Fibroblast of gingiva (primary cell): ENCODE measurements at regions not wholly inside any gene's neighbourhood (a gene's known extent, or its start where the extent isn't known, plus 50 kb on each side); places are given as distances from the start of the nearest gene placed in this dataset.
A peak's percentile ranks its signal among the peaks of the same experiment; 100 is the strongest.

ENCODE experiments used
- DNase-seq: peaks from one replicate; pipeline ENCODE4 v3.0.0-alpha.2; 2011; ENCODE audit warnings: low read depth

GRCh38 chr12:91999823-92000222 lies 145.8 kb downstream of the BTG1 start:
- no peak for DNase-seq

- DNase-seq: no peak
Measured at GRCh38 chr12:91998316-91998715, 147.3 kb downstream of the BTG1 start.

- no peak for DNase-seq
Measured at GRCh38 chr12:91994208-91994797, 151.3 kb downstream of the BTG1 start.

GRCh38 chr12:91993287-91994017 lies 152.2 kb downstream of the BTG1 start:
- no peak for DNase-seq

GRCh38 chr12:91991399-91992187 lies 154.1 kb downstream of the BTG1 start:
- DNase-seq: no peak

GRCh38 chr12:91990525-91990924 lies 155.1 kb downstream of the BTG1 start:
- no peak for DNase-seq

GRCh38 chr12:91989143-91989542 lies 156.5 kb downstream of the BTG1 start:
- DNase-seq: no peak

- peak; percentile 22 for DNase-seq
Measured at GRCh38 chr12:91988086-91988923, 157.3 kb downstream of the BTG1 start.

GRCh38 chr12:91986084-91986483 lies 159.6 kb downstream of the BTG1 start:
- no peak for DNase-seq

- DNase-seq: peak; percentile 45
Measured at GRCh38 chr12:91985002-91985787, 160.5 kb downstream of the BTG1 start.

- DNase-seq: peak; percentile 7
Measured at GRCh38 chr12:91984556-91984955, 161.1 kb downstream of the BTG1 start.

- DNase-seq: no peak
Measured at GRCh38 chr12:91983935-91984334, 161.7 kb downstream of the BTG1 start.

GRCh38 chr12:91982946-91983345 lies 162.7 kb downstream of the BTG1 start:
- no peak for DNase-seq

- peak; percentile 77 for DNase-seq
Measured at GRCh38 chr12:91980389-91980821, 165.2 kb downstream of the BTG1 start.

- no peak for DNase-seq
Measured at GRCh38 chr12:91978143-91978542, 167.5 kb downstream of the BTG1 start.

- DNase-seq: no peak
Measured at GRCh38 chr12:91975891-91976290, 169.8 kb downstream of the BTG1 start.

- no peak for DNase-seq
Measured at GRCh38 chr12:91974541-91975085, 171.0 kb downstream of the BTG1 start.

- no peak for DNase-seq
Measured at GRCh38 chr12:91973813-91974212, 171.8 kb downstream of the BTG1 start.

- DNase-seq: no peak
Measured at GRCh38 chr12:91972896-91973295, 172.8 kb downstream of the BTG1 start.

- DNase-seq: no peak
Measured at GRCh38 chr12:91968777-91969171, 176.9 kb downstream of the BTG1 start.
